DOHH2 (cell line): ENCODE measurements at regions not wholly inside any gene's neighbourhood (a gene's known extent, or its start where the extent isn't known, plus 50 kb on each side); places are given as distances from the start of the nearest gene placed in this dataset.

Experiments
- H3F3A ChIP-seq: fragments of 200-600 bp; sonication (generic), shearing (Covaris generic); 2 replicates; pipeline ENCODE4 v1.6.0; 2016; ENCODE audit warnings: antibody characterized with exemption, mild to moderate bottlenecking; ENCODE audit not compliant: control insufficient read depth, insufficient read depth
- H3K27ac ChIP-seq: fragments of 200-600 bp; sonication (generic); 2 replicates; pipeline ENCODE4 v1.5.1; 2014; ENCODE audit warnings: low read depth, mild to moderate bottlenecking, low read length, moderate library complexity
- H3K27me3 ChIP-seq: fragments of 200-600 bp; sonication (generic); 2 replicates; pipeline ENCODE4 v1.6.1; 2014; ENCODE audit warnings: mild to moderate bottlenecking, low read length, mixed read lengths; ENCODE audit not compliant: control insufficient read depth
- H3K36me3 ChIP-seq: fragments of 200-600 bp; sonication (generic); 2 replicates; pipeline ENCODE4 v1.6.1; 2014; ENCODE audit warnings: mild to moderate bottlenecking, low read length, moderate library complexity, mixed read lengths; ENCODE audit not compliant: control insufficient read depth
- H3K4me1 ChIP-seq: fragments of 200-600 bp; sonication (generic); 2 replicates; pipeline ENCODE4 v1.6.1; 2014; ENCODE audit warnings: mild to moderate bottlenecking, low read length, mixed read lengths; ENCODE audit not compliant: control insufficient read depth
- H3K4me2 ChIP-seq: fragments of 200-600 bp; sonication (generic); 2 replicates; pipeline ENCODE4 v1.6.0; 2014; ENCODE audit warnings: mild to moderate bottlenecking, low read length, moderate library complexity
- H3K4me3 ChIP-seq: fragments of 200-600 bp; sonication (generic); 2 replicates; pipeline ENCODE4 v1.5.1; 2014; ENCODE audit warnings: mild to moderate bottlenecking, low read length, mixed read lengths
- H3K79me2 ChIP-seq: fragments of 200-600 bp; sonication (generic); 2 replicates; pipeline ENCODE4 v1.6.1; 2014; ENCODE audit warnings: mild to moderate bottlenecking, low read length, mixed read lengths; ENCODE audit not compliant: control insufficient read depth
- H3K9me2 ChIP-seq: fragments of 200-600 bp; sonication (generic); replicated peaks from 2 replicates; pipeline ENCODE4 v1.6.1; 2014; ENCODE audit warnings: mild to moderate bottlenecking, low read length, mixed read lengths; ENCODE audit not compliant: control insufficient read depth
- H3K9me3 ChIP-seq: fragments of 200-600 bp; sonication (generic); 2 replicates; pipeline ENCODE4 v1.6.1; 2014; ENCODE audit warnings: antibody characterized with exemption, low read length, mixed read lengths; ENCODE audit not compliant: control insufficient read depth, insufficient read depth
- H4K20me1 ChIP-seq: fragments of 200-600 bp; sonication (generic); 2 replicates; pipeline ENCODE4 v1.6.0; 2014; ENCODE audit warnings: low read depth, mild to moderate bottlenecking, antibody characterized with exemption, low read length, moderate library complexity; ENCODE audit not compliant: control insufficient read depth, insufficient read depth
- EZH2phosphoT487 ChIP-seq: fragments of 200-600 bp; sonication (generic); IDR thresholded peaks from 2 replicates; pipeline ENCODE4 v1.6.1; 2017; ENCODE audit warnings: borderline replicate concordance, mild to moderate bottlenecking, antibody characterized with exemption, low read length, moderate library complexity, mixed read lengths
- TF ChIP-seq, protein P1 (sequence below): fragments of 200-600 bp; sonication (generic); IDR thresholded peaks from one replicate; pipeline ENCODE4 v1.5.1; 2014; ENCODE audit warnings: antibody characterized with exemption, mild to moderate bottlenecking, low read depth, low read length; ENCODE audit not compliant: poor library complexity, severe bottlenecking

DNA sequence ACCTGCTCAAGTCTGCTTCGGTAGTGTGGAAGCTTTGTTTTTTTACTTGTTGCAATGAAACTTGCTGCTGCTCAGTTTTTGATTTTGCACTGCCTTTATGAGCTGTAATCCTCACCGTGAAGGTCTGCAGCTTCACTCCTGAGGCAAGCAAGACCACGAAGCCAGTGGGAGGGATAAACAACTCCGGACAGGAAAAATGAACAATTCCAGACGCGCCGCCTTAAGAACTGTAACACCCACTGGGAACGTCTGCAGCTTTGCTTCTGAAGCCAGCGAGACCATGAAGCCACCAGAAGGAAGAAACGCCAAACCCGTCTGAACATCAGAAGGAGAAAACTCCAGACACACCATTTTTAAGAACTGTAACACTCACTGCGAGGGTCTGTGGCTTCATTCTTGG lies 245.7 kb upstream of the REG3G start:
- TF ChIP-seq EZH2phosphoT487 = no peak
- TF ChIP-seq, protein P1, sequence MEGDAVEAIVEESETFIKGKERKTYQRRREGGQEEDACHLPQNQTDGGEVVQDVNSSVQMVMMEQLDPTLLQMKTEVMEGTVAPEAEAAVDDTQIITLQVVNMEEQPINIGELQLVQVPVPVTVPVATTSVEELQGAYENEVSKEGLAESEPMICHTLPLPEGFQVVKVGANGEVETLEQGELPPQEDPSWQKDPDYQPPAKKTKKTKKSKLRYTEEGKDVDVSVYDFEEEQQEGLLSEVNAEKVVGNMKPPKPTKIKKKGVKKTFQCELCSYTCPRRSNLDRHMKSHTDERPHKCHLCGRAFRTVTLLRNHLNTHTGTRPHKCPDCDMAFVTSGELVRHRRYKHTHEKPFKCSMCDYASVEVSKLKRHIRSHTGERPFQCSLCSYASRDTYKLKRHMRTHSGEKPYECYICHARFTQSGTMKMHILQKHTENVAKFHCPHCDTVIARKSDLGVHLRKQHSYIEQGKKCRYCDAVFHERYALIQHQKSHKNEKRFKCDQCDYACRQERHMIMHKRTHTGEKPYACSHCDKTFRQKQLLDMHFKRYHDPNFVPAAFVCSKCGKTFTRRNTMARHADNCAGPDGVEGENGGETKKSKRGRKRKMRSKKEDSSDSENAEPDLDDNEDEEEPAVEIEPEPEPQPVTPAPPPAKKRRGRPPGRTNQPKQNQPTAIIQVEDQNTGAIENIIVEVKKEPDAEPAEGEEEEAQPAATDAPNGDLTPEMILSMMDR = no peak
- Histone ChIP-seq H3K9me2 (no peaks in the 10 kb centered on the region), H3K9me3 (no peaks in the 10 kb centered on the region; the same call in 1 of the 2 replicates), H3K79me2 (no peaks in the 10 kb centered on the region), H3K27ac (no peak overlapping the region), H3K36me3 (no peaks in the 10 kb centered on the region), H3F3A (no peaks in the 10 kb centered on the region), H4K20me1 (no peaks in the 10 kb centered on the region), H3K4me2 (no peak overlapping the region), H3K4me1 (no peaks in the 10 kb centered on the region), H3K4me3 (no peak overlapping the region), H3K27me3 (no peaks in the 10 kb centered on the region)

DNA sequence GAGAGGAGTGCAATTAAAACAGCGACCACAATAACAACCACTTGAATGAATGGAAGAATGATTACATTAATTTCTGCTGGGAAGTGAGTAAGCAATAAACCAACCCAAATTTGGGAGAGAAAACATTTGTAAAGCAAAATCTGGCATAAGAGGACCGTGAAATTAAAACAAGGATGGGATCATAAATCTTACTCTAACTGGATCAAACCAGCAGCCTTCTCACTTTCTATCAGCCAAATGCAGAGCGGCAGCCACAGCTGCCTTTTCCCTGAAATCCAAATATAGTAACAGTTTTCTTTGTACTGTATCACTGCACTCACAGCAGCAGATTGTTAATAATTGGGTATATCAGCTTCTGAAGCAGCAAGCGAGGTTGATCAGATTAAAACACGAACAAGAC lies 245.2 kb upstream of the REG3G start:
- no peaks in the 10 kb centered on the region for H3F3A ChIP-seq
- no peak overlapping the region for H3K4me3 ChIP-seq
- H3K27ac ChIP-seq = no peak overlapping the region
- no peaks in the 10 kb centered on the region for H3K9me2 ChIP-seq
- H3K9me3 ChIP-seq = no peaks in the 10 kb centered on the region; the same call in 1 of the 2 replicates
- no peaks in the 10 kb centered on the region for H4K20me1 ChIP-seq
- no peaks in the 10 kb centered on the region for H3K27me3 ChIP-seq
- no peak overlapping the region for H3K4me2 ChIP-seq
- H3K36me3 ChIP-seq = no peaks in the 10 kb centered on the region
- H3K4me1 ChIP-seq = no peaks in the 10 kb centered on the region
- H3K79me2 ChIP-seq = no peaks in the 10 kb centered on the region
- TF ChIP-seq, protein P1 = no peak
- no peak for TF ChIP-seq EZH2phosphoT487

DNA sequence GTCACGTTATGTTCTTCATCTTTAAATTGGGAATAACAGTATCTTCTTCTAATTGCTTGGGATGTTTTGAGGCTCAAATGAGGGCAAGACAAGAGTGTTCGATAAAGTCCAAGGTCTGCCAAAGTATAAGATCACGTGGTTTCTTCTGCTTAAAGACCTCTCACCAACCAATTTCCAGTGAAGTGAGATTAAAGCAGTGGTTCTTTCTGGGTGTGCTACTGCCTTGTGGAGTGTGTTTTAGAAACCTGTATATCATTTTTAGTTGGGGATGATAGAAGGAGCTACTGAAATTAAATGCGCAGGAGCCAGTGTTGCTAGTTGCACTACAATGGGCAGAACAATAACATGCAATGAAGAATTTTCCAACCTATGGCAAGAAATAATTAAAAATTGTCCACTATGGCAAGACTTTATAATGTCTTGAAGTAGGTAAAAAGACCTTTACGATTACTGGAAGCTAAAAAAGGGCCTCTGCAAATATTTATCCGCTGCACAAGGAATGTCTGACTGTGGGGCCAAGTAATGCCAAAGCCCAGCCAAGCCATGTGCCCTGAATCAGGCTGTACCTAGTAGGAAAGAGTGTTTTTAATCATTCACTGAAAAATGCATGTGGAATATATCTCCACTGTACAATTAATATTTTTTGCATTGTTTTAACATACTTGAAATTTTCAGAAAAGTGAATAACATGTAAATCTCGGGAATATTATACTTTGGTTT lies 244.5 kb upstream of the REG3G start:
- no peak overlapping the region for H3K4me2 ChIP-seq
- H4K20me1 ChIP-seq = no peaks in the 10 kb centered on the region
- no peaks in the 10 kb centered on the region for H3F3A ChIP-seq
- H3K79me2 ChIP-seq = no peaks in the 10 kb centered on the region
- H3K36me3 ChIP-seq = no peaks in the 10 kb centered on the region
- H3K9me2 ChIP-seq = no peaks in the 10 kb centered on the region
- no peak overlapping the region for H3K4me3 ChIP-seq
- H3K4me1 ChIP-seq = no peaks in the 10 kb centered on the region
- no peaks in the 10 kb centered on the region; the same call in 1 of the 2 replicates for H3K9me3 ChIP-seq
- TF ChIP-seq EZH2phosphoT487 = no peak
- TF ChIP-seq, protein P1 = no peak
- H3K27ac ChIP-seq = no peak overlapping the region
- no peaks in the 10 kb centered on the region for H3K27me3 ChIP-seq
